Astrocyte (in vitro differentiated cells and primary cell): ENCODE measurements at regions not wholly inside any gene's neighbourhood (a gene's known extent, or its start where the extent isn't known, plus 50 kb on each side); places are given as distances from the start of the nearest gene placed in this dataset.
A peak's percentile ranks its signal among the peaks of the same experiment; 100 is the strongest.

Source experiments
- DNase-seq: peaks from one replicate; pipeline ENCODE4 v3.0.0-alpha.2; 2010; ENCODE audit warnings: low read depth
- FAIRE-seq: peaks from 2 replicates; lab custom pipeline; 2011; peaks lifted over from hg19 to GRCh38; lab: Jason Lieb, UNC
- H2AFZ ChIP-seq: 2 replicates; pipeline ENCODE4 v1.6.0; 2012; ENCODE audit warnings: low read depth, low read length, inconsistent platforms
- H3K27ac ChIP-seq: 2 replicates; pipeline ENCODE4 v1.5.1; 2011; ENCODE audit warnings: low read depth, low read length, inconsistent platforms
- H3K27me3 ChIP-seq: 2 replicates; pipeline ENCODE4 v1.6.0; 2011; ENCODE audit warnings: low read length, inconsistent platforms; ENCODE audit not compliant: insufficient read depth
- H3K36me3 ChIP-seq: 2 replicates; pipeline ENCODE4 v1.5.1; 2011; ENCODE audit warnings: low read length, inconsistent platforms; ENCODE audit not compliant: insufficient read depth
- H3K4me1 ChIP-seq: 2 replicates; pipeline ENCODE4 v1.5.1; 2011; ENCODE audit warnings: low read length, inconsistent platforms; ENCODE audit not compliant: insufficient read depth
- H3K4me2 ChIP-seq: 2 replicates; pipeline ENCODE4 v1.6.0; 2012; ENCODE audit warnings: low read length, inconsistent platforms
- H3K4me3 ChIP-seq: 2 replicates; pipeline ENCODE4 v1.5.1; 2011; ENCODE audit warnings: low read depth, mild to moderate bottlenecking, low read length, inconsistent platforms; ENCODE audit not compliant: insufficient read depth
- H3K79me2 ChIP-seq: 2 replicates; pipeline ENCODE4 v1.6.0; 2012; ENCODE audit warnings: mild to moderate bottlenecking, low read length, inconsistent platforms; ENCODE audit not compliant: insufficient read depth
- H3K9ac ChIP-seq: 2 replicates; pipeline ENCODE4 v1.6.0; 2012; ENCODE audit warnings: mild to moderate bottlenecking, low read length, inconsistent platforms
- H3K9me3 ChIP-seq: 2 replicates; pipeline ENCODE4 v1.5.1; 2012; ENCODE audit warnings: low read depth, mild to moderate bottlenecking, low read length, inconsistent platforms; ENCODE audit not compliant: insufficient read depth
- H4K20me1 ChIP-seq: 2 replicates; pipeline ENCODE4 v1.6.0; 2012; ENCODE audit warnings: low read length, inconsistent platforms; ENCODE audit not compliant: insufficient read depth
- H3K27ac Mint-ChIP-seq: one replicate; pipeline ENCODE4 v1.8.0; 2021; ENCODE audit warnings: mild to moderate bottlenecking, mixed read lengths; ENCODE audit not compliant: unreplicated experiment
- H3K27me3 Mint-ChIP-seq: one replicate; pipeline ENCODE4 v1.8.0; 2021; ENCODE audit warnings: low read depth, mixed read lengths; ENCODE audit not compliant: unreplicated experiment
- H3K36me3 Mint-ChIP-seq: one replicate; pipeline ENCODE4 v1.8.0; 2021; ENCODE audit warnings: low read depth, mixed read lengths; ENCODE audit not compliant: unreplicated experiment
- H3K4me1 Mint-ChIP-seq: one replicate; pipeline ENCODE4 v1.8.0; 2021; ENCODE audit warnings: low read depth, mixed read lengths; ENCODE audit not compliant: unreplicated experiment
- H3K4me3 Mint-ChIP-seq: one replicate; pipeline ENCODE4 v1.8.0; 2021; ENCODE audit warnings: mild to moderate bottlenecking, moderate library complexity, mixed read lengths; ENCODE audit not compliant: unreplicated experiment
- H3K9me3 Mint-ChIP-seq: one replicate; pipeline ENCODE4 v1.8.0; 2021; ENCODE audit warnings: mild to moderate bottlenecking, mixed read lengths; ENCODE audit not compliant: unreplicated experiment
- EZH2 ChIP-seq: IDR thresholded peaks from 2 replicates; pipeline ENCODE4 v1.6.1; 2012; ENCODE audit warnings: mild to moderate bottlenecking, low read length, inconsistent platforms; ENCODE audit not compliant: insufficient read depth
- TF ChIP-seq, protein P1 (sequence below): IDR thresholded peaks from 2 replicates; pipeline ENCODE4 v1.5.1; 2011; ENCODE audit warnings: low read depth, mild to moderate bottlenecking, inconsistent platforms, low read length, moderate library complexity; ENCODE audit not compliant: insufficient read depth

- Mint-ChIP-seq H3K4me1 (peaks cover 45% of the 10 kb centered on the region), H3K4me3 (no peak overlapping the region), H3K27me3 (no peaks in the 10 kb centered on the region), H3K27ac (peak overlapping the region; percentile 15), H3K9me3 (no peaks in the 10 kb centered on the region), H3K36me3 (no peaks in the 10 kb centered on the region)
- Histone ChIP-seq H3K9ac (peak overlapping the region; percentile 28), H4K20me1 (no peaks in the 10 kb centered on the region), H3K9me3 (no peaks in the 10 kb centered on the region), H3K36me3 (no peaks in the 10 kb centered on the region), H3K4me1 (peaks cover 45% of the 10 kb centered on the region), H3K27me3 (no peaks in the 10 kb centered on the region), H3K79me2 (no peaks in the 10 kb centered on the region), H3K27ac (peak overlapping the region; percentile 81), H3K4me3 (no peak overlapping the region), H3K4me2 (peak overlapping the region; percentile 68), H2AFZ (no peak overlapping the region)
- DNase-seq = peak; percentile 81
- peak; percentile 97 for FAIRE-seq
- TF ChIP-seq, protein P1, sequence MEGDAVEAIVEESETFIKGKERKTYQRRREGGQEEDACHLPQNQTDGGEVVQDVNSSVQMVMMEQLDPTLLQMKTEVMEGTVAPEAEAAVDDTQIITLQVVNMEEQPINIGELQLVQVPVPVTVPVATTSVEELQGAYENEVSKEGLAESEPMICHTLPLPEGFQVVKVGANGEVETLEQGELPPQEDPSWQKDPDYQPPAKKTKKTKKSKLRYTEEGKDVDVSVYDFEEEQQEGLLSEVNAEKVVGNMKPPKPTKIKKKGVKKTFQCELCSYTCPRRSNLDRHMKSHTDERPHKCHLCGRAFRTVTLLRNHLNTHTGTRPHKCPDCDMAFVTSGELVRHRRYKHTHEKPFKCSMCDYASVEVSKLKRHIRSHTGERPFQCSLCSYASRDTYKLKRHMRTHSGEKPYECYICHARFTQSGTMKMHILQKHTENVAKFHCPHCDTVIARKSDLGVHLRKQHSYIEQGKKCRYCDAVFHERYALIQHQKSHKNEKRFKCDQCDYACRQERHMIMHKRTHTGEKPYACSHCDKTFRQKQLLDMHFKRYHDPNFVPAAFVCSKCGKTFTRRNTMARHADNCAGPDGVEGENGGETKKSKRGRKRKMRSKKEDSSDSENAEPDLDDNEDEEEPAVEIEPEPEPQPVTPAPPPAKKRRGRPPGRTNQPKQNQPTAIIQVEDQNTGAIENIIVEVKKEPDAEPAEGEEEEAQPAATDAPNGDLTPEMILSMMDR = no peak
- no peak for TF ChIP-seq EZH2
Observed at GRCh38 chr5:96566833-96567587, 95.2 kb upstream of the CAST start.

DNA sequence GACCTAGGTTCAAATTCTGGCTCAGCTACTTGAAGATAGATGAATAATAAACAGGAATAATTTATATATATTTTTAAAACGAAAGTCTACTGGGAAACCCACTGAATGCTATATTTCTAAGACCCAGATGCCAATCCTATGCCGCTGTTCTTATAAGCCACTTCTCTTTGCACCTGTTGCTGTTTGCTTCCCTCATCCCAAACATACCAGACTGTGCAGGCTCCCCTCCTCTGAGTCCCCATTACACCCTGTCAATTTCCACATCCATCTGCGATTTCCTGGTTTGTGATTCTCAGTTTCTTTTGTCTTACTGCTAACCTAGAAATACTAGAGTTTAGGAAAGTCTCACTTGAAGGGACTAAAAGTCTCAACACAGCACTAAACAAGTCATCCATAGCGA lies 92.8 kb upstream of the CAST start:
- Histone ChIP-seq H2AFZ (no peak overlapping the region), H3K9ac (no peak overlapping the region), H3K4me3 (no peak overlapping the region), H3K27ac (no peak overlapping the region), H3K4me2 (no peak overlapping the region), H3K79me2 (no peaks in the 10 kb centered on the region), H4K20me1 (no peaks in the 10 kb centered on the region), H3K9me3 (no peaks in the 10 kb centered on the region), H3K36me3 (no peaks in the 10 kb centered on the region), H3K27me3 (no peaks in the 10 kb centered on the region), H3K4me1 (peaks cover 42% of the 10 kb centered on the region)
- Mint-ChIP-seq H3K9me3 (no peaks in the 10 kb centered on the region), H3K4me1 (peaks cover 44% of the 10 kb centered on the region), H3K36me3 (no peaks in the 10 kb centered on the region), H3K4me3 (no peak overlapping the region), H3K27ac (peak overlapping the region; percentile 63), H3K27me3 (no peaks in the 10 kb centered on the region)
- no peak for FAIRE-seq
- TF ChIP-seq, protein P1 = no peak
- no peak for TF ChIP-seq EZH2
- no peak for DNase-seq

GRCh38 chr5:96569770-96570169 lies 92.4 kb upstream of the CAST start:
- no peak overlapping the region for H3K27ac ChIP-seq
- H3K4me2 ChIP-seq = no peak overlapping the region
- no peaks in the 10 kb centered on the region for H3K27me3 Mint-ChIP-seq
- no peaks in the 10 kb centered on the region for H3K9me3 Mint-ChIP-seq
- H3K4me1 ChIP-seq = peaks cover 42% of the 10 kb centered on the region
- H3K79me2 ChIP-seq = no peaks in the 10 kb centered on the region
- H3K36me3 ChIP-seq = no peaks in the 10 kb centered on the region
- DNase-seq (no peak), FAIRE-seq (no peak)
- no peak overlapping the region for H3K4me3 Mint-ChIP-seq
- peak overlapping the region; percentile 48 for H2AFZ ChIP-seq
- TF ChIP-seq, protein P1 = no peak
- no peak for TF ChIP-seq EZH2
- H3K4me1 Mint-ChIP-seq = peaks cover 44% of the 10 kb centered on the region
- peak overlapping the region; percentile 63 for H3K27ac Mint-ChIP-seq
- no peak overlapping the region for H3K4me3 ChIP-seq
- no peaks in the 10 kb centered on the region for H3K36me3 Mint-ChIP-seq
- H4K20me1 ChIP-seq = no peaks in the 10 kb centered on the region
- H3K27me3 ChIP-seq = no peaks in the 10 kb centered on the region
- H3K9me3 ChIP-seq = no peaks in the 10 kb centered on the region
- H3K9ac ChIP-seq = no peak overlapping the region
